ENCODE measurements at regions not wholly inside any gene's neighbourhood (a gene's known extent, or its start where the extent isn't known, plus 50 kb on each side); places are given as distances from the start of the nearest gene placed in this dataset.

DNA sequence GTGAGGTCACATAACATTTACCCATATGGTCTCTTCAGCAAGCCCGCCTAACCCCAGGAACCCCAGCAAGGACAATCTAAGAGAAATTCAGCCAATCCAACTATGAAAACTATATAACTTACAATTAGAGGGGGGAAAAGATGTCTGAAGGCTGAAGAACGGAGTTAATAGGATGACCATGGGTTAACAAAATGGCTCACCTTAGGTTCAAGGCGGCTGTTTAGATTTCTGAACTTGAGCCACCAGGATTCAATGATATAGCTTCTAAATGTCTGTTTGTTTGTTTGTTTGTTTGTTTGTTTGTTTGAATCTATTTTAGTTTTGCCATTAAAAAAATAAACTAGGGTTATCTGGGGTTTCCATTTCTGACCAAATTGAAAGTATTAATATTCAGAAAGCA, 109.8 kb upstream of the ZC3H12C start:
- Histone ChIP-seq H3K9ac (ENCODE audit: low read length) (no peak overlapping the region), H3K4me1 (ENCODE audit: low read length) (peaks cover 31% of the 10 kb centered on the region), H3K27ac (ENCODE audit: low read length) (no peak overlapping the region), H3K27me3 (replicated peaks; ENCODE audit: insufficient read depth, low read length) (no peaks in the 10 kb centered on the region), H4K20me1 (ENCODE audit: insufficient read depth, low read length) (no peaks in the 10 kb centered on the region), H3K9me3 (replicated peaks; ENCODE audit: insufficient read depth, low read length) (no peaks in the 10 kb centered on the region), H3K4me2 (ENCODE audit: low read depth, low read length) (no peak overlapping the region), H3K9me2 (replicated peaks; ENCODE audit: insufficient read depth, low read length) (no peaks in the 10 kb centered on the region), H3K4me3 (ENCODE audit: low read length) (no peak overlapping the region), H3F3A (ENCODE audit: insufficient read depth, low read length) (peaks cover 3% of the 10 kb centered on the region; the same call in 1 of the 2 replicates), H3K79me2 (ENCODE audit: low read length) (no peaks in the 10 kb centered on the region), H3K36me3 (replicated peaks; ENCODE audit: insufficient read depth, low read length) (no peaks in the 10 kb centered on the region), H2AFZ (ENCODE audit: low read length) (no peak overlapping the region)
- TF ChIP-seq EZH2phosphoT487 (IDR thresholded peaks at IDR 0.05; ENCODE audit: low read length) (no peak), EZH2 (optimal IDR thresholded peaks at IDR 0.05; ENCODE audit: low read depth, low read length) (no peak)
- TF ChIP-seq, protein P1, sequence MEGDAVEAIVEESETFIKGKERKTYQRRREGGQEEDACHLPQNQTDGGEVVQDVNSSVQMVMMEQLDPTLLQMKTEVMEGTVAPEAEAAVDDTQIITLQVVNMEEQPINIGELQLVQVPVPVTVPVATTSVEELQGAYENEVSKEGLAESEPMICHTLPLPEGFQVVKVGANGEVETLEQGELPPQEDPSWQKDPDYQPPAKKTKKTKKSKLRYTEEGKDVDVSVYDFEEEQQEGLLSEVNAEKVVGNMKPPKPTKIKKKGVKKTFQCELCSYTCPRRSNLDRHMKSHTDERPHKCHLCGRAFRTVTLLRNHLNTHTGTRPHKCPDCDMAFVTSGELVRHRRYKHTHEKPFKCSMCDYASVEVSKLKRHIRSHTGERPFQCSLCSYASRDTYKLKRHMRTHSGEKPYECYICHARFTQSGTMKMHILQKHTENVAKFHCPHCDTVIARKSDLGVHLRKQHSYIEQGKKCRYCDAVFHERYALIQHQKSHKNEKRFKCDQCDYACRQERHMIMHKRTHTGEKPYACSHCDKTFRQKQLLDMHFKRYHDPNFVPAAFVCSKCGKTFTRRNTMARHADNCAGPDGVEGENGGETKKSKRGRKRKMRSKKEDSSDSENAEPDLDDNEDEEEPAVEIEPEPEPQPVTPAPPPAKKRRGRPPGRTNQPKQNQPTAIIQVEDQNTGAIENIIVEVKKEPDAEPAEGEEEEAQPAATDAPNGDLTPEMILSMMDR (IDR thresholded peaks at IDR 0.05; ENCODE audit: low read length): no peak
- no peak for DNase-seq

DNA sequence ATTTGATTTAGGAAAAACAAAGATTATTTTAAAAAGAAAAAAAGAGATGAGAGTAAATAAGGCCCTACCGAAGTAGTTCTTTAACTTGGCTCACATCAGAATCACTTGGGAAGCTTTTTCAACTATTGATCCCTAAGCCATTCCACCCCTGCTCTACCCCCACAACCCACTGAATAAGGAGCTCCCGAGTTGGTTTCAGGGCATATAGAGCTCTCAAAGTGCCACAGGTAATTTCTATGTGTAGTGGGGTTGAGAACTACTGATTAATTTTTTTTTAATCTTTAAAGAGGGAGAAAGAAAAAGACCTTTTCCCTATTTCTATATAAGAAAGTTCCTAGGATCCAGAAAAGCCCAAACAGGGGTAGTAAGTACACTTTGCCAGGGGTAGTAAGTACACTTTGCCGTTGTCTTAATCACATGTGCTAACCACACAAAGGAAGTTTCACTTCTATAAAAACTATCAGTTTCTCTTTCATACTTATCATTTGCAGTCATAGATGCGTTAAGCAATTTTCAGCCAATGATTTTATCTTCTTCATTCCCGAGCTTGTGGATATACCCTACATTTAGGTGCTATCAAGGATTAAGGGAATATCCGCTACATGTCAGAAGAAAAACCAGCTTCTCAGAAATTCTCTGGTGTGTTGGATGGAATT, 108.4 kb upstream of the ZC3H12C start:
- H3K4me3 ChIP-seq (ENCODE audit: low read length): peak overlapping the region; percentile 54

DNA sequence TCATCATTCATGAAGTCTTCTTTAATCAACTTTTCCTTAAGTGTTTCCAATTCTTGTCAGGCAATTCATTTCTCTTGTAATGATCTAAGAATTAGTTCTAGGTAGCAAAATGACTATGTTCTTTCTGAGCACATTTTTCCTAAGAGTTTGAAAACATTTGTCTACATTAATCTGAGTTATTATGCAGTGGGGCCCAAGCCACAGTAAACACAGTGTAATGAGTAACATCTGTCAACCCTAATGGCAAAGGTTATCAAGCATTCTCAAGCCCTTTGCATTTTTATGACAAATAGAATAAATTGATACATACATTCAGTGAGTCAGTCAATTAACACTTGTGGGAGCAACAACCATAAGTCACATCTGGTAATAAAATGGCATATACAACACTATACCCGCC, 106.7 kb upstream of the ZC3H12C start:
- TF ChIP-seq, protein P1 (IDR thresholded peaks at IDR 0.05; ENCODE audit: low read length): no peak
- TF ChIP-seq EZH2phosphoT487 (IDR thresholded peaks at IDR 0.05; ENCODE audit: low read length): no peak
- no peak for TF ChIP-seq EZH2 (optimal IDR thresholded peaks at IDR 0.05; ENCODE audit: low read depth, low read length)

More for the DNA sequence above, 108.4 kb upstream of the ZC3H12C start:
- Histone ChIP-seq H3K27ac (ENCODE audit: low read length) (peak overlapping the region; percentile 78), H3K4me2 (ENCODE audit: low read depth, low read length) (peak overlapping the region; percentile 80), H3K36me3 (replicated peaks; ENCODE audit: insufficient read depth, low read length) (no peaks in the 10 kb centered on the region), H3K79me2 (ENCODE audit: low read length) (no peaks in the 10 kb centered on the region), H3K4me1 (ENCODE audit: low read length) (peaks cover 31% of the 10 kb centered on the region), H3K9ac (ENCODE audit: low read length) (peak overlapping the region; percentile 44), H3F3A (ENCODE audit: insufficient read depth, low read length) (peaks cover 3% of the 10 kb centered on the region; the same call in 1 of the 2 replicates), H2AFZ (ENCODE audit: low read length) (peak overlapping the region; percentile 57), H3K27me3 (replicated peaks; ENCODE audit: insufficient read depth, low read length) (no peaks in the 10 kb centered on the region), H3K9me2 (replicated peaks; ENCODE audit: insufficient read depth, low read length) (no peaks in the 10 kb centered on the region), H4K20me1 (ENCODE audit: insufficient read depth, low read length) (no peaks in the 10 kb centered on the region), H3K9me3 (replicated peaks; ENCODE audit: insufficient read depth, low read length) (no peaks in the 10 kb centered on the region)
- peak; percentile 79 for DNase-seq
- TF ChIP-seq, protein P1 (IDR thresholded peaks at IDR 0.05; ENCODE audit: low read length): no peak
- no peak for TF ChIP-seq EZH2phosphoT487 (IDR thresholded peaks at IDR 0.05; ENCODE audit: low read length)
- TF ChIP-seq EZH2 (optimal IDR thresholded peaks at IDR 0.05; ENCODE audit: low read depth, low read length): no peak

More for the DNA sequence above, 106.7 kb upstream of the ZC3H12C start:
- Histone ChIP-seq H3K9ac (ENCODE audit: low read length) (no peak overlapping the region), H3K4me2 (ENCODE audit: low read depth, low read length) (no peak overlapping the region), H3K9me2 (replicated peaks; ENCODE audit: insufficient read depth, low read length) (no peaks in the 10 kb centered on the region), H3K4me3 (ENCODE audit: low read length) (no peak overlapping the region), H3K27ac (ENCODE audit: low read length) (no peak overlapping the region), H3K36me3 (replicated peaks; ENCODE audit: insufficient read depth, low read length) (no peaks in the 10 kb centered on the region), H3K4me1 (ENCODE audit: low read length) (peaks cover 31% of the 10 kb centered on the region), H3K79me2 (ENCODE audit: low read length) (no peaks in the 10 kb centered on the region), H2AFZ (ENCODE audit: low read length) (no peak overlapping the region), H3K9me3 (replicated peaks; ENCODE audit: insufficient read depth, low read length) (no peaks in the 10 kb centered on the region), H3F3A (ENCODE audit: insufficient read depth, low read length) (peaks cover 3% of the 10 kb centered on the region; the same call in 1 of the 2 replicates), H3K27me3 (replicated peaks; ENCODE audit: insufficient read depth, low read length) (no peaks in the 10 kb centered on the region), H4K20me1 (ENCODE audit: insufficient read depth, low read length) (no peaks in the 10 kb centered on the region)
- no peak for DNase-seq
